Stimulated activated CD8-positive, alpha-beta memory T cell treated with anti-CD3 and anti-CD28 coated beads, Interleukin-4, amount 100 ng/mL, for 48 hours (primary cell): ENCODE measurements at regions not wholly inside any gene's neighbourhood (a gene's known extent, or its start where the extent isn't known, plus 50 kb on each side); places are given as distances from the start of the nearest gene placed in this dataset.

ENCODE experiments used
- DNase-seq: peaks from one replicate; pipeline ENCODE4 v3.0.0-alpha.2; 2020

DNA sequence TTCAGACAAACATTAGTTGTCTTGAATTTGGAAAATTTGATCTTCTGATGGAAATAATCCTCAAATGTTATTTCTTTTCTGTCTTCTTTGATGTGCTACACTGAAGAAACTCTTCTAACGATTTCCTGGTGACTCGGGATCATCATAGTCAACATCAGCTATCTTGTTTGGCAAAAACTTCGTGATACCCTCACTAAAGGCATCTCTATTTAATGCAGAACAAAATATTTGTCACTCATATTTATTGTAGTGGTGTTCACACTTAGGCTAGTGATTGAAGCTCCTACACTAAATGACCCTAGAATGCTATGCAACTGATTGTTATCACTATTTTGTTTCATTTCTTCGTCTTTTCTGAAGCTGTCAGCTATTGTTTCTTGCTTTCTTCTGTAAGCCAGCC lies 334.7 kb upstream of the ZEB2 start:
- DNase-seq: no peak

DNA sequence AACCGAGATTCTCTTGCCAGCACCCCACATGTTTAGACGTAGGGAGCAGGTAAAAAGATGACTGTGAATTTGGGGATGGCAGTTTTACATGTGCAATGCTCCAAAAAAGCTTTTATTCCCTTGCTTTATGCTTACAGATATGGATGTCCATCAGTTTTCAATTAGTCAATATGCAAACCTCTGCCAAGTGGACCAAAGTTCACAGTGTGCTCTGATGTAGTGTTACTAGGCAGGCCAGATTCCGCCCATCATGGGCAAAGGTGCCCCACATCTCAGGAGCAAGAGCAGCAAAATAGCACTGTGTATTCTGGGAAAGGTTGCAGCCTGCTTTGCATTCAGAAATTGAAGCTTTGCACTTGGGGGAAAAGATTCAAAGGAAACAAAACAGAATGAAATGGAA lies 329.7 kb upstream of the ZEB2 start:
- DNase-seq: no peak

DNA sequence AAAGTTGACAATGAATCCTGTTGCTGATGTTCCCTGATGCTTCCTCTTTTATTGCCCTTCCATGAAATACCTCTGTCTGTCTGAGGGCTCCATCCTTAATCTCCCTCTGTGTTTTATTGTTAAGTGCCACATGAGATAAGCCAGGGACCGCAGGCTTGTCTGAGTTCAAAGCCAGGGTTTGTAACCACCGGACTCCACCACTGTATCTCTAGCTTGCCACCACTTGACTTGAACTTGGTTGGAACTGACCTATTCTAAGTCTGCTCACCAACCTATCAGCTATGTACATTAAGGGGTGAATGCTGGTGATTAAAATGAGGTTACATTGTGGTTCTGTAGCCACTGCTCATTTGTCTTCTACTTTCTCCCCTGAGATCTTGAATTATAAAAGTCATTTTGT lies 328.5 kb upstream of the ZEB2 start:
- no peak for DNase-seq

DNA sequence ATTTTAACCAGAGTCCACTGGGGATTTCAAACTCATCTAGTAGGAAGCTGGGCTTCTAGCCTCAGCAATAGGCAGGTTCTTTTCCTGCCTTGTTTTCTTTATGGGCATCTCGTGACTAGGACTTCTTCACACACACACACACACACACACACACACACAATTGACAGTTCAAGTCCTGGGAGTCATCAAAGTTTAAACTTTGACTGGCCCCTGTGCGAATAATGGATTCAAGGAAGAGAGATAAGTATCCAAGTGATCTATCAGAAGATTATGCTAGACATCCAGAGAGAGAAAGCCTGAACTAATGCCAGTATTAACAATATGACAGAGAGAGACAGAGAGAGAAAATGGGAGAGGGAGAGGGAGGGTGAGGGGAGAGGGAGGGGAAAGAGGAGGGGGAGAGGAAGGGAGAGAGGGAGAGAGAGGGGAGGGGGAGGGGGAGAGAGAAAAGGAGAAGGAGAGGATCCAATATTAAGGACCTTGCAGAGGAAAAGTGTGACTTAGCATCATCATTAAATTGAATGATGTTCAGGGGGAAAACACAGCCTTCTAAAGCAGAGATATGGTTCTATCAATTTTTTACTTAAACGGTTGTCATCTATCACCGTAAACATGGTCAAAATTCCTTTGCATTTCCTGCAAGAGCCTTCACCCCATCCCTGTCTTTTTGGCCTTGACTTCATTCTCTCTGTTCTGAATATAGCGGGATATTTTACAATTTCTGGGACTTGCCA lies 327.6 kb upstream of the ZEB2 start:
- DNase-seq: no peak

DNA sequence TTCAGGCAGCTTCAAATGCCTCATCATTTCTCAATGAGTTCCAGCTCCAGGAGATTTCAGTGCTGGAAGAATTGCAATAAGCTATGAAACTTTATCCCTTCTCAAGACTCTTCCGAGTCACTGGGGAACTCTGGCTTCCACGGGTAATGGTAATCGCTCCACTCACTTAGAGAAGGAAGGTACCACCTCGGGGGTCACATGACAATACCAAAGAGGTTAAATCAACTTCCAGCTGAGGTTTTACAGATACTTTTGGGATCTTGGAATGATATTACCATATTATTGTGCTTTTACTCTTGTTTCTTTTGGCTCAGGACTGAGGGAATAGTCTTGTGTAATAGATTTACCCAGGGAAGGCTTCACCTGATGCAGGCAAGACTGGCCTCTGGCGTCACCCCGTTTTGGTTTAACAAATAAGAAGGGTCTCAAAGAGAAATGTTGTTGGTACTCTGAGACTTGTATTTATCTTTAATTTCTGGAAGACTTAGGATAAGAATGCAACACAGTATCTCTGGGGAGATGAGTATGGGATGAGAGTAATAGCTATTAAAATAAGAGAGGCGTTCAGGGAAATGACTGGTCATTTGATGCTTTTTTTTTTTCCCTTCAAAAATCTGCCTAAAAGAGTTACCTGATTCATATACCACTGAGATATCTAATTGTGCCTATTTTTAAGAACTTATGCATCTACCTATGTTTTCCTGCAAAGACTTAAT lies 316.9 kb upstream of the ZEB2 start:
- no peak for DNase-seq

DNA sequence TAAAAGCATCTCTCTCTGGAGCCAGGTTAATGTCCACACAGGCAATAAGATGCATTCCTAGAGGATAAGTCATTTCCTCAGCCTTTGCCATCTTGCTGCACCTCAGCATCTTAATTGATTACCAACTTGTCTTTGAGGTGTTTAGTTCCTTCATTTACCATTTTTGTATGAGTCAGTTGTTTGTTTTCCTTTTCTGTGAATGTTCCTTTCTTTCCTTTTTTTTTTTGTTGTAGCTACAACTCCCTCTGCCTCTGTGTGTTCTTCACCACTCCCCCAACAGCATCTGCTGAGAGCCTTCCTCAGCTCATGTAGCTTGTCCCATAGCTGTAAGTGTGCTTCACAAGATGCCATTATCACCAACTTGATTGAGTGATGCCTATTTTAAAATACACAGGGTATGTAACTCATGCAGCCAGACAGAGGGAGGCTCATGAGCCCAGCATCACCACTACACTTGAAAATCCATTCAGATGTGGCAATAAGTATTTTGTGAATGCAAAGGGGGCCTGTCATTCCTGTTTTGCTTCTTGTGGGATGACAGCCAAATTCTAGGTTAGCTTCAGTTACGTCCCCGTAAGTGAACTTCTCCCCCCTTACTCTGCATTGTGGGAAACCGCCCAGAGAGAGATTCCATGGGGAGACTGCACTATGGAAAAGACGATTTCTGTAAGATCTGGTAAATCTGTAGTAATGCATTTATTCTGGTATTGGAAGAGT lies 315.9 kb upstream of the ZEB2 start:
- DNase-seq: no peak

DNA sequence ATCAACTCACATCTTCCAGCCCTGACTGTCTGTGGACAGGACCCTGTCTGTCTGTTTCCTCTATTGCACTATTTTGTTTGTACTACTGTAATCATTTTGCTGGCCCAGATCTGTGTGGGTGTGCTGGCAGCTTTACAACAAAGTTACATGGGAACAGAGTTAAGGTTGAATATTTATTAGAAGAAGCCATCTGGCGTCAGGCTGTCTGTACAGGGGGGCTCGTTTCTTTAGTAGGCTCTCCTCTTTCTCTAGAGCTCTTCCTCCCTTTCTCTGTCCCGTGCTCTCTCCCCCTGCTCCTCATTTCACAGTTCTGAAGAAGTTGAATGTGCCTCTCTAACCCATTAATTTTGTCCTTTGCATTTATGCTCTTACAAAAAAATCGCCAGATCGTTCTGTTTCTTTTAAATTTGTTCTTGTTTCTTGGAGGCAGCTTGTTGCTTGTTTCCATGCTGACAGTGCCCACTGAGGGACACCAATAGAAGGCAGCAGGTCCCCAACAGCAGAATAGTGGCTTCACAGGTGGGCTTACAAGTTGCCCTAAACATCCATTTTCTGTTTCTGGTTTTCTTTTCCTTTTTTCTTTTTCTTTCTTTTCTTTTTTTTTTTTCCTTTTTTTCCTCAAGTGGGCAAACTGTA lies 315.2 kb upstream of the ZEB2 start:
- no peak for DNase-seq

DNA sequence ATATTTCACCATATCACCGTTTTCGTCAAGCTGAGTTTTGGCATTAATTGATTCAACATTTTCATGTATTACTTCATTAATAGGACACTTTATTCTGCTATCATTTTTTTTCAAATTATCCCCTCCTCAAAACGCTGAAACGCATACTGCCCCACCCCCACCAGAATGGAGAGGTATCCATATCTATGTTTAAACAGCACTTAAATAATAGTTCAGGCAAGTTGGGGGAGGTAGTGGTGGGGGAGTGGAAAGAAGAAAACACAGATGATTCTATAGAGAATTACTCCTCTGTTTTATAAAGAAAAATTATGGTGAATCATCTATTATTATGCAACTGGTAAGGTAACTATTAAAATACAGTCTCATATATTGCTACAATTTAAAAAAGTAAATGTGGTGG lies 314.4 kb upstream of the ZEB2 start:
- no peak for DNase-seq

DNA sequence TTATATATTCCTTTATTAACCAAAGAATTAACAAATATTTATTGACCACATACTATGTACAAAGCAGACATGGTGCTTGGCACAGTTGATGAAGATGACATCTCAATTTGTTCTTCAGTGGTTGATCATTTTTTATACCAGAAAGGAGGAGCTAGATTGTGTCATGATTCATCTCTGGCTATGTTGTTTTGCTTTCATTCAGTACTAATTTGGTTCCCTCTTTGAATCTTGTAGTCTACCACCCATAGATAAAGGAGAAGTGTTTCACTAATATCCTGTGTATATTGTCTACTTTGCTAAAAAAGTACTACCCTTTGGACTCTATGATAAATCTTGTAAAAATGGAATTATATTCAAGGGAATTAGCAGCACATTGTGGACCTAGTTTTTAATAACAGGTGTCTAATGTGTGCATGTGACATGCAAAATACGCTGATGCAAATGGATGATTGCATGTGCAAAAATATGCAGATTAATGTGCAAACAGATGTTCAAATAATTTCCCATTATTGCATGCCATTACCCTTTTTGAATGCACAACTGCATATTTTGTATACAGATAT lies 313.2 kb upstream of the ZEB2 start:
- no peak for DNase-seq

DNA sequence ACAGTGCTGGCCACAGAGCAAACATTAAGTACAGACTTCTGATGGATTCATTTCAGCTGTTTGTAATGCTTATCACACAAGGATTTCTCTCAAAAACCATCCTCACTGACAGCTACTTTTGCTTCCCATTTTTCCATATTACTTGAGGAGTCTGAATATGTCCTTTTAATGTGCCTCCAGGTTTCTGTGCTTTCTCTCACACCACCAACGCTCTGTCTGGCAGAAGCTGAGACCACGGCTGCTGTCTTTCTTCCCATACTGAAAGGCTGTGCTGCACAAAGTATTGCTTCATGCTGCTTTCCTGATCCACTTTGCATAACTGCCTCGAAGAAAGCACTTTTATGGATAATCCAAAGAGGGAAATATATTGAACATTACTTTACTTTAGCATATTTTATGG lies 312.1 kb upstream of the ZEB2 start:
- no peak for DNase-seq

DNA sequence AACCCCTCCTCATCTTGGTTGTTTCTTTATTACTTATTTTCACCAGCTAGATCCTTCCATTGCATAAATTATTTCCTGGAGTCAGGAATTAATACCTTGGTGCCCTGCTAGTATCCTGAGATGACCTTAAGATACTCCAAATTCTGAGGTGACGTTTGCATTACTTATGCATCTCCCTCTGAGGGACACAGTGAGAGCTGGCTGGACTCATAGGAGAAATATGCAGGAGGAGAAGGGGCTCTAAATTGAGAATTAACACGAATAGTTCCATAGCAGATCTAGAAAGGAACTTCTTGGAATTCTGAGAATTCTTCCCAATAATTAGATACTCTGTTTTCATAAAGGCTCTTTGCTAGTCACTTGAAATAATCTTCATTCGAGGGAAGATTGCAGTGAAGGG lies 310.6 kb upstream of the ZEB2 start:
- no peak for DNase-seq

DNA sequence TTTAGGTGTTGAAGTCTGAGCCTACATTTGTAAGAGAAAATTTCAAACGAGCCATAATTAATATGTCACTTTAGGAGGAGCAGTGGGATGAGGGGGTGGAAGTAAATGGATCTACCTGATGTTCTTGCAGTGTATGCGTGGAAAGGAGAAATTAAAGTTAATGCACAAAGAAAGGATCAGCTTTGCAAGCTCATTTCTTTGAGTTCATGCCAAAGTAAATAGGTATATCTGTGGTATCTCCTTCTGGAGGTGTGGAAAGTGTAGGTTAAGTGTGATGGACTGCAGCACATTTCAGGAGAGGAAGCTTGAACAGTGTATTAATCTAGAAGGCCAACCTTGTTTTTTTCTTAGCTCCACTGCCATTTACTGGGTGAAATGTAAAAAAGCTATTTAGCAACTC lies 307.5 kb upstream of the ZEB2 start:
- no peak for DNase-seq

DNA sequence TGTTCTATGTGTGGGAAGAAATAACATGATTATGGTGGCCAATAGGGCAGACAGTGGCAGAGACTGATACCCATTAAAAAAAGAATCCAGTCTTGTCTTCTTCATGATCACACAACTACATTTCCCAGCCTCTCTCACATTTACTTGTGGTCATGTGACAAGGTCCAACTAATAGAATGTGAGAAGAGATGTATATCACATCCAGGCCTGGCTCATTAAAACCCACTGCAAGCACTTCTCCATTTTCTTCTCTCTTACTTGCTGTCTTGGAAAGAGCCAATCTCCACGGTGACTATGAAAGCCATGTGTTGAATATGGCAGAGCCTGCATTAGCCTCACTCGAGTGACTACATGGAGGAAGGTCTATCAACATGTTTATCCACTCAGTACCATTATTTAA lies 306.2 kb upstream of the ZEB2 start:
- DNase-seq: no peak

DNA sequence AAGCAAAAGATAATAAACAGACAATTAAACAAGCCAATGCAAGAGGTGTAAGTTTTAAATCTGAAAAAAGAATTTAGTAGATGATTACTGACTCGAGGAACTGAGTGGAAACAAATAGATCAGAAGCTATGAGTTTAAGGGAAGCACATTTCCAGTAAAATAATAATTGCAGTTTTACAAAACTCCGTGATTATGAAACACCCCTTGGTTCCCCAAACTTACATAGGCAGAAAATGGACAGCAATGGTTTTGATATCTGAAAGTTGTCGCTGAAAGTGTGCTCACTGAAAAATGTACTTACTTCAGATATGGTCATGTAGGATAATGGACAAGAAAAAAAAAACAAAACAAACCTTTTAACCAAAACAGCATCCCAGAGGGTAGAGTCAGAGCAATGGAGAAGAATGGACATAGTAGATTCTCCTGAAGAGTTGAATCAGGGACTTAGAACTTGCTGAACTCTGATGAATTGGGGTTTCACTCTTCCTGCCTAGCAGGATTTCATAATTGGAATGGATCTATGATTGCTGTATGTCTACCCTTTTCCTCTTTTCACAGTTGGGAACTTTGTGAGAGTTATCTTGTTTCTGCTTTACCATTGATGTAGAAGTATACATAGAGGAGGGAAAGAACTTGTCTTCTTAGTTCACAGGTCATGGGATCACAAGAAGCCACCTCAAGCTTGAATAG lies 305.6 kb upstream of the ZEB2 start:
- no peak for DNase-seq

DNA sequence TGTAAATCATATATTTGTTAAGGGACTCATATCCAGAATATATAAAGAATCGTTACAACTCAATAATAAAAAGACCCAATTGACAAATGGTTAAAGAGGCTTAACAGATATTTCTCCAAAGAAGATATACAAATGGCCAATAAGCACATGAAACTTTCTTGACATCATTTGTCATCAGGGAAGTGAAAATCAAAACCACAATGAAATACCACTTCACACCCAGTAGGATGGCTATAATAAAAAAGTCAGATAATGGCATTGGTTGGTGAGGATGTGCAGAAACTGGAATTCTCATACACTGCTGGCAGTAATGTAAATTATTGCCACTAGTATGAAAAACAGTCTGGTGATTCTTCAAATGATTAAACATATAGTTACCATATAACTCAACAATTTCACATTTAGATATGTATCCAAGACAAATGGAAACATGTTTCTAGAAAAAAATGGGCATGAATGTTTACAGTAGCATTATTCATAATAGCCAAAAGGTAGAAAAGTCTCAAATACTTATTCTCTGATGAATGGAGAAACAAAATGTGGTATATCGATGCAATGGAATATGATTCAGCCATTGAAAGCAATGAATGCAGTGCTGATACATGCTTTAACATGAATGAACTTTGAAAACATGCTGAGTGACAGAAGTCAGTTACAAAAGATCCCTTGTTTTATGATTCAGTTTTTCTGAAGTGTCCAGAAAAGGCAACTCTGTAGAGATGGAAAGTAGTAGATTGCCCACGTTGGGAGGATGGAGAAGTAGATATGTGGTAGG lies 304.6 kb upstream of the ZEB2 start:
- no peak for DNase-seq

DNA sequence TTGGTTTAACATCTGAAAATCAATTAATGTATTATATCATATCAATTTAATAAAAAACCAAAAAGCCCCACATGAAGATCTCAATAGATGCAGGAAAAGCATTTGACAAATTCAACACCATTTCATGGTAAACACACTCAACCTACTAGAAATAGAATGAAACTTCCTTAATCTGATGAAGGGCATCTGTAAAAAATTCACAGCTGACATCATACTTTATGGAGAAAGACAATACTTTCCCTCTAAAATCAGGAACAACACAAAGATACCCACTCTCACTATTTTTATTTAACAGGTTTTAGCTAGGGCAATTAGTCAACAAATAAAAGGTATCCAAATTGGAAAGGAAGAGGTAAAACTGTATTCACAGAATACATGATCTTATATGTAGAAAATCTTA lies 303.0 kb upstream of the ZEB2 start:
- DNase-seq: no peak

DNA sequence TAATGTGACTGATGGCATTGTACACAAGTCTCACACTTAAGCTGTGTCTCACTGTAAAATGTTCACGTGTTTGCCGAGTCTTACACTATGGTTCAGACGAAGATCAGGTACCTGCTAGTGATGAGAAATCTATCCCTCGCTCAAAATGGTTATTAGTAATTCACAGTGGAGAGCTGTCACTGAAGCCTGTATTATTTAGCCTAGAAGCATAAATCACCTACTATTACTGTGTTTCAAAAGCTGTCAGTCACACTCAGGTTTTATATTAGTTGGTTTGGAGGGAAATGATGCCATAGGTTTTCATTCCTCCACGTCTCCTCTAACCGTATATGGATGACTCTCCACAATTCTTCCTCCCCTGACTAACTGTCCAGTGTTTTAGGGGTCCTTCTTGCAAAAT lies 292.4 kb upstream of the ZEB2 start:
- no peak for DNase-seq

DNA sequence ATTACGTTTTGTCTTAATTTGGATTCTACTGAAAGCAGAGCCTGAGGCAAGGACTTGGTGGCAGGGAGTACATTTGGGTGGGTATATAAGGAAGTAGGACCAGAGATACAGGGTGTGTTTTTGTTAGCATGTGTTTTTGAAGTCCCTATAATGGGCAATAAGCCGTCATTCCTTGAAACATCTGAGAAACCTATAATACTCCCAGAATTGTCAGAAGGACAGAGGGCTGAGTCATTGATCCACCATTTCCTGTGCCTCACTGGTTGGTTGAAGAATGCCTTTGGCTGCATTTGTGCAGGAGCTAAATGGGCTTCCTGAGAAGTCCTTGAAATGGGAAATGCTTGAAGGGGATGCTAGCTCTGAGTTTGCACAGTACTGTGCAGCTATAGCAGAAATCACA lies 281.8 kb upstream of the ZEB2 start:
- no peak for DNase-seq

DNA sequence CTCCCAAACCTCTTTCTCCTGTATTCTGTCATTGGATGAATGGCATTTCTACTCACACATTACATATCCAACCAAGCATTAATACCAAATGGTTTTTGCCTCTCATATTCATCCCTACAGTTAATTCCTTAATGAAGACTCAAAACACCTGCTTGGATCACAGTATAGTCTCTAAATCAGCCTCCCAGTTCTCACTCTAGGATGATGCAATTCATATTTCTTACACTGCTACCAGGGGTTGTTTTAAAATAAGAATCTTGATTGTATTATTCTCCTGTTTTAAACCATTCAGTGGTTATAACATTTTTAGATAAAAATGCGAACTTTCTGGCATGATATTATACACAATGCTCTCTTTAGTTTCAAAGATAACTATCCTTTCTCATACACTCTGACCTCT lies 281.4 kb upstream of the ZEB2 start:
- no peak for DNase-seq

DNA sequence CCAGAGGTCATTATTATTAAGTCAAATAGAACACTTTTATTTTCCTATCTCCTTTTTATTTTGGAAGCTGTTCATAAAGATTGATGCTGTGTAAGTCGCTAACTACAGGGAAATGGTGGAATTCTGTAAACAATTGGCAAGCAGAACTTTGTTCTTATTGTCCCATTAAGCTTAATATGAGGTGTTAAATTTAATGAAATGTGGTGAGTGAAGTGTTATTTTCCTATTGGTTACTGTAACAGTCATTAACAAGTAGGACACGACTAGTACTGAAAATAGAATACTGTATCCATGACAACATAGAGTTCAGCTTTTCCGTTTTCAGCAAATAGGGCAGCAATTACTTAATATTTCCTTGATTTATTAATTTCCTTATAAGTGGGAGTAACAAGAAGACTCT lies 279.1 kb upstream of the ZEB2 start:
- no peak for DNase-seq

DNA sequence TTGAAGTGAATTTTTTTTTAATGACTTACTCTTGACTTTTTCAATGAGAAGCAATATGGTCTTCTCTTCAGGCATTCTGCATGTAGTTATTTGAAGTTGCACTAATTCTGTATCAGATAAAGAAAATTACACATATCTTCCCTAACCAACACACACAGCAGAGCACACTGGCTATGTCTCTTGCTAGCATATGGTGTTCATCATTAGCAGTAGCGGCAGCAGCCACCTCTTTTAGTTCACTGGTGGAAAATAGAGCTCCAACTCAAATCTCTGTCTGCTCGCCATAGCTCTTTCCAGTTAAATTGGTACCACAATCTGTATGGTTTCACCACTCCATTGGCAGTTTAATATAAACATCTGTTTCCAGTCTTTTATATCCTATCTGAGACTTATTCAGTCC lies 278.1 kb upstream of the ZEB2 start:
- no peak for DNase-seq

DNA sequence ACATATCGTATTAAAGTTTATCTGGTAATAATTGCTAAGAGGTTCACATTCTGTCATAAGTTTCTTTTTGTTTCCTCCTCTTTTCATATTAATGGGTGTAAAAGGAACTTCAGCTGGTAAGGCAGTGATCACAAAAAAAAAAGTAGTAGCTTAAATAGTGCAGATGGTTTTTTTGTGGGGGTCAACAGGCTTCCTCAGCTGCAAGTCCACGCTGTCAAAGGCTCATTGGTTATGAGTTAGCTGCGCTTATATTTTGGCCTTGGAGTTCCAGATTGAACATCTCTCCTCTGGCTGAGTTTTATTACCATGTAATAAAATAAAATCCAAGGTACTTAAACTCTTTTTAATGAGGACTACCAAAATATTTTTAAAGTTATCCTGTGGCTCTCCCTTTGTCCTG lies 277.0 kb upstream of the ZEB2 start:
- no peak for DNase-seq
